ACC112 (cell line): ENCODE measurements at regions not wholly inside any gene's neighbourhood (a gene's known extent, or its start where the extent isn't known, plus 50 kb on each side); places are given as distances from the start of the nearest gene placed in this dataset.

Source experiments
- H2AFZ ChIP-seq: fragments of 200-600 bp; sonication (generic); one replicate; pipeline ENCODE4 v1.6.0; 2017; ENCODE audit warnings: antibody characterized with exemption, low read length; ENCODE audit not compliant: unreplicated experiment
- H3K27ac ChIP-seq: fragments of 200-600 bp; sonication (generic); 2 replicates; pipeline ENCODE4 v1.5.1; 2014; ENCODE audit warnings: low read depth, mild to moderate bottlenecking, antibody characterized with exemption, low read length, moderate library complexity
- H3K27me3 ChIP-seq: fragments of 200-600 bp; sonication (generic); 2 replicates; pipeline ENCODE4 v1.6.1; 2014; ENCODE audit warnings: mild to moderate bottlenecking, antibody characterized with exemption, low read length, moderate library complexity, mixed read lengths; ENCODE audit not compliant: insufficient read depth
- H3K36me3 ChIP-seq: fragments of 200-600 bp; sonication (generic); 2 replicates; pipeline ENCODE4 v1.6.1; 2016; ENCODE audit warnings: mild to moderate bottlenecking, antibody characterized with exemption, low read length, moderate library complexity, mixed read lengths; ENCODE audit not compliant: insufficient read depth
- H3K4me1 ChIP-seq: fragments of 200-600 bp; sonication (generic); one replicate; pipeline ENCODE4 v1.6.1; 2016; ENCODE audit warnings: low read length, mixed read lengths; ENCODE audit not compliant: insufficient read depth, unreplicated experiment, control insufficient read depth
- H3K4me3 ChIP-seq: fragments of 200-600 bp; sonication (generic); 2 replicates; pipeline ENCODE4 v1.5.1; 2014; ENCODE audit warnings: mild to moderate bottlenecking, low read depth, low read length
- H3K79me2 ChIP-seq: fragments of 200-600 bp; sonication (generic); one replicate; pipeline ENCODE4 v1.6.0; 2016; ENCODE audit warnings: low read length; ENCODE audit not compliant: control insufficient read depth, unreplicated experiment, insufficient read depth

GRCh38 chr5:40224421-40224820 is 455.3 kb upstream of the PTGER4 start:
- Histone ChIP-seq H3K36me3 (no peaks in the 10 kb centered on the region), H3K27ac (peak overlapping the region; percentile 84), H2AFZ (no peak overlapping the region), H3K27me3 (no peaks in the 10 kb centered on the region), H3K4me3 (peak overlapping the region; percentile 35), H3K4me1 (peaks cover 20% of the 10 kb centered on the region), H3K79me2 (no peaks in the 10 kb centered on the region)

GRCh38 chr5:40223884-40224402 is 455.8 kb upstream of the PTGER4 start:
- H3K27ac ChIP-seq: peak overlapping the region; percentile 84

GRCh38 chr5:40221796-40222195 is 457.9 kb upstream of the PTGER4 start:
- peaks cover 19% of the 10 kb centered on the region for H3K4me1 ChIP-seq
- peak overlapping the region; percentile 38; the same call in 1 of the 2 replicates for H3K27ac ChIP-seq

More at GRCh38 chr5:40223884-40224402, 455.8 kb upstream of the PTGER4 start:
- Histone ChIP-seq H3K4me1 (peaks cover 19% of the 10 kb centered on the region), H3K27me3 (no peaks in the 10 kb centered on the region), H3K36me3 (no peaks in the 10 kb centered on the region), H3K79me2 (no peaks in the 10 kb centered on the region), H3K4me3 (peak overlapping the region; percentile 35), H2AFZ (no peak overlapping the region)

GRCh38 chr5:40221255-40221654 is 458.5 kb upstream of the PTGER4 start:
- H3K4me1 ChIP-seq: peaks cover 19% of the 10 kb centered on the region

More at GRCh38 chr5:40221796-40222195, 457.9 kb upstream of the PTGER4 start:
- no peaks in the 10 kb centered on the region for H3K27me3 ChIP-seq
- H3K4me3 ChIP-seq: no peak overlapping the region
- no peaks in the 10 kb centered on the region for H3K79me2 ChIP-seq
- peak overlapping the region; percentile 2 for H2AFZ ChIP-seq
- no peaks in the 10 kb centered on the region for H3K36me3 ChIP-seq

GRCh38 chr5:40220260-40220659 is 459.5 kb upstream of the PTGER4 start:
- Histone ChIP-seq H3K4me3 (no peak overlapping the region), H3K36me3 (no peaks in the 10 kb centered on the region), H2AFZ (peak overlapping the region; percentile 7), H3K79me2 (no peaks in the 10 kb centered on the region), H3K4me1 (peaks cover 19% of the 10 kb centered on the region), H3K27me3 (no peaks in the 10 kb centered on the region), H3K27ac (no peak overlapping the region)

More at GRCh38 chr5:40221255-40221654, 458.5 kb upstream of the PTGER4 start:
- peak overlapping the region; percentile 2 for H2AFZ ChIP-seq
- H3K27me3 ChIP-seq: no peaks in the 10 kb centered on the region
- no peak overlapping the region for H3K4me3 ChIP-seq
- no peaks in the 10 kb centered on the region for H3K79me2 ChIP-seq
- peak overlapping the region; percentile 16; the same call in 1 of the 2 replicates for H3K27ac ChIP-seq
- H3K36me3 ChIP-seq: no peaks in the 10 kb centered on the region

- no peaks in the 10 kb centered on the region for H3K79me2 ChIP-seq
- peaks cover 5% of the 10 kb centered on the region for H3K4me1 ChIP-seq
- no peak overlapping the region for H3K4me3 ChIP-seq
- no peak overlapping the region for H2AFZ ChIP-seq
- no peak overlapping the region for H3K27ac ChIP-seq
- H3K36me3 ChIP-seq: no peaks in the 10 kb centered on the region
- no peaks in the 10 kb centered on the region for H3K27me3 ChIP-seq
Measured at GRCh38 chr5:40217553-40217952, 462.2 kb upstream of the PTGER4 start.

- no peak overlapping the region for H3K27ac ChIP-seq
- H2AFZ ChIP-seq: no peak overlapping the region
- no peak overlapping the region for H3K4me3 ChIP-seq
- H3K36me3 ChIP-seq: no peaks in the 10 kb centered on the region
- no peaks in the 10 kb centered on the region for H3K27me3 ChIP-seq
- no peaks in the 10 kb centered on the region for H3K79me2 ChIP-seq
- H3K4me1 ChIP-seq: no peaks in the 10 kb centered on the region
Measured at GRCh38 chr5:40210694-40211093, 469.0 kb upstream of the PTGER4 start.

GRCh38 chr5:40206030-40206429 is 473.7 kb upstream of the PTGER4 start:
- Histone ChIP-seq H3K27me3 (no peaks in the 10 kb centered on the region), H3K4me3 (no peak overlapping the region), H3K36me3 (no peaks in the 10 kb centered on the region), H3K27ac (no peak overlapping the region), H2AFZ (no peak overlapping the region), H3K79me2 (no peaks in the 10 kb centered on the region), H3K4me1 (no peaks in the 10 kb centered on the region)

GRCh38 chr5:40204144-40204543 is 475.6 kb upstream of the PTGER4 start:
- Histone ChIP-seq H2AFZ (no peak overlapping the region), H3K27ac (no peak overlapping the region), H3K27me3 (no peaks in the 10 kb centered on the region), H3K4me3 (no peak overlapping the region), H3K4me1 (no peaks in the 10 kb centered on the region), H3K36me3 (no peaks in the 10 kb centered on the region), H3K79me2 (no peaks in the 10 kb centered on the region)

GRCh38 chr5:40202814-40203440 is 476.8 kb upstream of the PTGER4 start:
- Histone ChIP-seq H3K27ac (no peak overlapping the region), H2AFZ (no peak overlapping the region), H3K27me3 (no peaks in the 10 kb centered on the region), H3K36me3 (no peaks in the 10 kb centered on the region), H3K79me2 (no peaks in the 10 kb centered on the region), H3K4me3 (no peak overlapping the region), H3K4me1 (no peaks in the 10 kb centered on the region)

- H2AFZ ChIP-seq: no peak overlapping the region
- no peaks in the 10 kb centered on the region for H3K36me3 ChIP-seq
- no peaks in the 10 kb centered on the region for H3K4me1 ChIP-seq
- H3K4me3 ChIP-seq: no peak overlapping the region
- no peaks in the 10 kb centered on the region for H3K27me3 ChIP-seq
- no peaks in the 10 kb centered on the region for H3K79me2 ChIP-seq
- no peak overlapping the region for H3K27ac ChIP-seq
Measured at GRCh38 chr5:40198736-40199135, 481.0 kb upstream of the PTGER4 start.
